B cell (primary cell): ENCODE measurements at regions not wholly inside any gene's neighbourhood (a gene's known extent, or its start where the extent isn't known, plus 50 kb on each side); places are given as distances from the start of the nearest gene placed in this dataset.

Source experiments
- ATAC-seq: fragments of 200-7000 bp; cut with Tn5 transposase; one replicate; pipeline ENCODE4 v1.10.0; 2021; ENCODE audit warnings: low read depth, mild to moderate bottlenecking, moderate number of reproducible peaks, moderate library complexity
- CTCF ChIA-PET: fragments of 350-600 bp; sonication (Branson Sonifier 250); formaldehyde crosslinking; loops from one replicate; lab custom pipeline; 2021; ENCODE audit warnings: antibody characterized with exemption, inconsistent platforms; lab: Charles Lee
- POLR2A ChIA-PET: fragments of 350-600 bp; sonication (Branson Sonifier 250); formaldehyde crosslinking; loops from one replicate; lab custom pipeline; 2021; ENCODE audit warnings: antibody characterized with exemption; lab: Charles Lee
- DNase-seq: peaks from one replicate; pipeline ENCODE4 v3.0.0; 2013
- H2AFZ ChIP-seq: 2 replicates; pipeline ENCODE4 v1.6.1; 2012; ENCODE audit warnings: mild to moderate bottlenecking, low read depth, low read length; ENCODE audit not compliant: insufficient read depth, poor library complexity, severe bottlenecking
- H3K27ac ChIP-seq, 2 donors: 1 replicate in 1 of 2; 2 replicates in 1 of 2; pipeline ENCODE4 v1.5.1; 2012 to 2013; ENCODE audit warnings: low read length in 2 of 2, mild to moderate bottlenecking in 2 of 2, moderate library complexity in 1 of 2
- H3K27me3 ChIP-seq, 4 experiments: fragments of 200-600 bp in 1 of 4; sonication (generic) in 1 of 4; replicated peaks in 1 of 4; 1 replicate in 2 of 4; 2 replicates in 2 of 4; pipeline versions ENCODE4 v1.6.1 to v1.7.0; 2013 to 2016; ENCODE audit warnings: low read length in 3 of 4, mild to moderate bottlenecking in 2 of 4, mixed read lengths in 1 of 4, moderate library complexity in 1 of 4; ENCODE audit not compliant: insufficient read depth in 4 of 4, control insufficient read depth in 3 of 4; ENCODE audit errors: control extremely low read depth in 1 of 4
- H3K36me3 ChIP-seq, 2 experiments: replicated peaks in 1 of 2; 1 replicate in 1 of 2; 2 replicates in 1 of 2; pipeline versions ENCODE4 v1.6.1 to v1.7.1; 2013; ENCODE audit warnings: low read length in 1 of 2; ENCODE audit not compliant: insufficient read depth in 2 of 2, control insufficient read depth in 1 of 2; ENCODE audit errors: control extremely low read depth in 1 of 2, extremely low read depth in 1 of 2
- H3K4me1 ChIP-seq, 2 donors: fragments of 200-600 bp in 1 of 2; sonication (generic) in 1 of 2; 1 replicate in 1 of 2; 2 replicates in 1 of 2; pipeline versions ENCODE4 v1.5.1 to v1.6.1; 2013 to 2017; ENCODE audit warnings: low read length in 2 of 2; ENCODE audit not compliant: control insufficient read depth in 2 of 2, insufficient read depth in 2 of 2
- H3K4me2 ChIP-seq: replicated peaks from 2 replicates; pipeline ENCODE3; 2012; ENCODE audit warnings: mild to moderate bottlenecking, low read depth, low read length; ENCODE audit not compliant: poor library complexity, severe bottlenecking
- H3K4me3 ChIP-seq, 5 experiments: fragments of 200-600 bp in 1 of 5; sonication (generic) in 1 of 5; 1 replicate in 3 of 5; 2 replicates in 2 of 5; pipeline versions ENCODE4 v1.5.1 to v1.7.0; 2011 to 2016; ENCODE audit warnings: low read length in 4 of 5, mild to moderate bottlenecking in 4 of 5, low read depth in 2 of 5, control low read depth in 1 of 5, moderate library complexity in 1 of 5; ENCODE audit not compliant: insufficient read depth in 1 of 5; ENCODE audit errors: control extremely low read depth in 1 of 5, extremely low read depth in 1 of 5
- H3K79me2 ChIP-seq: fragments of 200-600 bp; sonication (generic); one replicate; pipeline ENCODE4 v1.6.0; 2016; ENCODE audit warnings: low read length; ENCODE audit not compliant: control insufficient read depth, insufficient read depth
- H3K9ac ChIP-seq: fragments of 200-600 bp; sonication (generic); 2 replicates; pipeline ENCODE4 v1.6.1; 2017; ENCODE audit warnings: mild to moderate bottlenecking, low read length, moderate library complexity
- H3K9me3 ChIP-seq, 3 donors: one replicate each; pipeline versions ENCODE4 v1.6.1 to v1.7.1; 2013; ENCODE audit warnings: low read length in 2 of 3; ENCODE audit not compliant: control insufficient read depth in 2 of 3, insufficient read depth in 1 of 3; ENCODE audit errors: control extremely low read depth in 1 of 3
- H4K20me1 ChIP-seq: 2 replicates; pipeline ENCODE4 v1.6.0; 2012; ENCODE audit warnings: mild to moderate bottlenecking, low read length; ENCODE audit not compliant: insufficient read depth, control insufficient read depth, poor library complexity, severe bottlenecking
- H3K27ac Mint-ChIP-seq: one replicate; pipeline ENCODE4 v1.8.0; 2021; ENCODE audit warnings: mixed read lengths
- H3K27me3 Mint-ChIP-seq: one replicate; pipeline ENCODE4 v1.8.0; 2021; ENCODE audit warnings: mixed read lengths
- H3K4me1 Mint-ChIP-seq: one replicate; pipeline ENCODE4 v1.8.0; 2021; ENCODE audit warnings: mixed read lengths
- H3K4me3 Mint-ChIP-seq: one replicate; pipeline ENCODE4 v1.8.0; 2021; ENCODE audit warnings: mixed read lengths
- H3K9me3 Mint-ChIP-seq: one replicate; pipeline ENCODE4 v1.8.0; 2022; ENCODE audit warnings: mixed read lengths; ENCODE audit not compliant: insufficient read depth
- EZH2 ChIP-seq: IDR thresholded peaks from 2 replicates; pipeline ENCODE4 v1.6.1; 2012; ENCODE audit warnings: borderline replicate concordance, low read depth, mild to moderate bottlenecking, moderate library complexity, low read length; ENCODE audit not compliant: insufficient read depth, poor library complexity, severe bottlenecking
- WGBS: methylation state at CpG from one replicate; pipeline ENCODE4 v1.1.5; 2013; ENCODE audit warnings: missing lambda C conversion rate; ENCODE audit not compliant: insufficient coverage; 5-methylcytosine and 5-hydroxymethylcytosine counted together
- intact Hi-C: fragments of 100-400 bp; cut with micrococcal nuclease; formaldehyde crosslinking; loops from one replicate; pipeline ENCODE4 v1.10.0; 2022
- TF ChIP-seq, protein P1 (sequence below): fragments of 200-600 bp; IDR thresholded peaks from one replicate; pipeline ENCODE4 v1.8.0; 2022; ENCODE audit warnings: antibody characterized with exemption, mild to moderate bottlenecking

DNA sequence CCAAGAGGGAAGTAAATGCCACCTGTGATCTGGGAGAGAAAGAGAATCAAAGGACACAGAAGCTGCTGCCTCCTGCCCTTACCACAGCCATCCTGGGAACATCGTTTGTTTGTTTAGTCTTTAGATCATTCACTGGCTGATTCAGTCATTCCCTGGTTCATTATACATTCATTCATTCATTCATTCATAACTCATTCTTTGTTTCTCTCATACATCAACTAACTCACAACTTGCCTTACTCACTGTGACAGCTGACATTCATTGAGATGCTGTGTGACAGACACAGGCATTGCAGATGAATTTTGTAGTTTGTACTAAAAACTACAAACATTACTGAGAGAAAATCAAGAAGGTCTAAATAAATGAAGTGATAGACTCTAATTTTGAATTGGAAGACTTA lies 291.0 kb upstream of the TNRC6C start:
- Mint-ChIP-seq H3K4me3 (peak overlapping the region; percentile 88), H3K4me1 (peaks cover 26% of the 10 kb centered on the region), H3K27ac (peak overlapping the region; percentile 86), H3K27me3 (no peaks in the 10 kb centered on the region), H3K9me3 (peaks cover 7% of the 10 kb centered on the region)
- DNase-seq (no peak), ATAC-seq (no peak)
- no CpG with 5 or more reads among the region's 1 CpG for WGBS
- H3K27me3 ChIP-seq, result no peaks in the 10 kb centered on the region
- H2AFZ ChIP-seq, result peak overlapping the region; percentile 76
- H3K9me3 ChIP-seq, result peaks cover 0 to 20% (median 2%) of the 10 kb centered on the region in 3 donors
- H3K4me1 ChIP-seq, result peaks cover 17 to 19% of the 10 kb centered on the region in 2 donors
- intact Hi-C loops, result no loop called here
- no peaks in the 10 kb centered on the region for H3K79me2 ChIP-seq
- no peaks in the 10 kb centered on the region for H4K20me1 ChIP-seq
- no peak for TF ChIP-seq EZH2
- TF ChIP-seq, protein P1, sequence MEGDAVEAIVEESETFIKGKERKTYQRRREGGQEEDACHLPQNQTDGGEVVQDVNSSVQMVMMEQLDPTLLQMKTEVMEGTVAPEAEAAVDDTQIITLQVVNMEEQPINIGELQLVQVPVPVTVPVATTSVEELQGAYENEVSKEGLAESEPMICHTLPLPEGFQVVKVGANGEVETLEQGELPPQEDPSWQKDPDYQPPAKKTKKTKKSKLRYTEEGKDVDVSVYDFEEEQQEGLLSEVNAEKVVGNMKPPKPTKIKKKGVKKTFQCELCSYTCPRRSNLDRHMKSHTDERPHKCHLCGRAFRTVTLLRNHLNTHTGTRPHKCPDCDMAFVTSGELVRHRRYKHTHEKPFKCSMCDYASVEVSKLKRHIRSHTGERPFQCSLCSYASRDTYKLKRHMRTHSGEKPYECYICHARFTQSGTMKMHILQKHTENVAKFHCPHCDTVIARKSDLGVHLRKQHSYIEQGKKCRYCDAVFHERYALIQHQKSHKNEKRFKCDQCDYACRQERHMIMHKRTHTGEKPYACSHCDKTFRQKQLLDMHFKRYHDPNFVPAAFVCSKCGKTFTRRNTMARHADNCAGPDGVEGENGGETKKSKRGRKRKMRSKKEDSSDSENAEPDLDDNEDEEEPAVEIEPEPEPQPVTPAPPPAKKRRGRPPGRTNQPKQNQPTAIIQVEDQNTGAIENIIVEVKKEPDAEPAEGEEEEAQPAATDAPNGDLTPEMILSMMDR, result no peak
- CTCF ChIA-PET, result interaction anchor here (0.5 to 1.7 kb wide), 3 partner anchors 57 to 756 kb away, joined by 3 to 4 read pairs (median 3); no protein-coding TSS in a partner anchor
- peak overlapping the region in 1 of 2 donors; percentile 33 for H3K27ac ChIP-seq
- H3K4me3 ChIP-seq, result peak overlapping the region; percentile 32 to 57 (median 38)
- H3K36me3 ChIP-seq, result no peaks in the 10 kb centered on the region
- peak overlapping the region; percentile 56 for H3K9ac ChIP-seq
- peak overlapping the region; percentile 74 for H3K4me2 ChIP-seq
- POLR2A ChIA-PET, result no interaction called here

DNA sequence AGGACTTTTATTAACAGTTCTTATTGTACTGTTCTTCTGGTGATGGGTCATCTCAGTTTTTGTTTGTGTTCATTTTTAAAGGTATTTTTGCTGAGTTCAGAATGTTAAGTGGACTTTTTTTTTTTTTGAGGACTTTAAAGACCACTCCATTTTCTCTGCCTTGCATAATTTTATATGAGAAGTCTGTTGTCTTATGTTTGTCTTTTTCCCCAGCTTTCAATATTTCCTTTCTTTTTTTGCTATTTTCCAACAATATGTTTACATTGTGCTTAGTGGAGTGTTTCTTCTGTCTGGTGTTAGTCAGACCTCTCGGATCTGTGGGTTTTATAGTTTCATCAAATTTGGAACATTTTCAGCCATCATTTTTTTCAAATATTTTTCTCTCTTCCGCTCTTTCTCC lies 290.0 kb upstream of the TNRC6C start:
- H3K4me3 ChIP-seq, result no peak overlapping the region
- Mint-ChIP-seq H3K9me3 (peaks cover 7% of the 10 kb centered on the region), H3K27ac (peak overlapping the region; percentile 32), H3K27me3 (no peaks in the 10 kb centered on the region), H3K4me1 (peaks cover 26% of the 10 kb centered on the region), H3K4me3 (peak overlapping the region; percentile 47)
- no peak overlapping the region for H3K9ac ChIP-seq
- no peak overlapping the region for H2AFZ ChIP-seq
- H3K9me3 ChIP-seq, result peaks cover 0 to 16% (median 2%) of the 10 kb centered on the region in 3 donors
- ChIA-PET CTCF (interaction anchor here (1.7 kb wide), 1 partner anchor 580 kb away, joined by 3 read pairs; no protein-coding TSS in a partner anchor), POLR2A (no interaction called here)
- no peaks in the 10 kb centered on the region for H4K20me1 ChIP-seq
- H3K27me3 ChIP-seq, result no peaks in the 10 kb centered on the region
- peaks cover 17 to 19% of the 10 kb centered on the region in 2 donors for H3K4me1 ChIP-seq
- ATAC-seq (no peak), DNase-seq (no peak)
- TF ChIP-seq, protein P1, result no peak
- no peak for TF ChIP-seq EZH2
- no peaks in the 10 kb centered on the region for H3K36me3 ChIP-seq
- no peak overlapping the region for H3K27ac ChIP-seq
- no CpG with 5 or more reads among the region's 2 CpGs for WGBS
- H3K79me2 ChIP-seq, result no peaks in the 10 kb centered on the region
- intact Hi-C loops, result no loop called here
- no peak overlapping the region for H3K4me2 ChIP-seq
